ENCODE measurements at regions not wholly inside any gene's neighbourhood (a gene's known extent, or its start where the extent isn't known, plus 50 kb on each side); places are given as distances from the start of the nearest gene placed in this dataset.
"Not testable (repeated sequence)": the region's sequence is repeated elsewhere in the genome, so short reads cannot be mapped to it uniquely, and the experiment has no call there.

DNA sequence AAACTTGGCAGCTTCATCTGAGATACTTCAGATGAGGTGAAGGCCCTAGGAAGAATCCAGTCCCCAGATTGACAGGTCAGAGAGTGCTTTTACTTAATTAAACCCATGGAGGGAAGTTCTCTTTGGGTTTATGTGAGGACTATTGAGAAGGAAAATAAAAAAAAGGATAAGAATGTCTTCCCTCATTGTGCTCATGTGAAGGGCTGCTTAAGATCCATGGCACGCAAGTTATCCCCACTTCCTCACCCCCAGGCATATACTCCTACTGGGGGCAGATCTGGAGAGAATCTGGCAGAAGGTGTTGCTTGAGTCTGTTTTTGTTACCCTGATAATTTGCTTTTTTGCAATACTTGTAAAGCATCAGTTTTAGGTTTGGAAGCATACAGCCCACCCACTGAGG, 322.9 kb upstream of the TFAP2D start:
- no peak for DNase-seq (ENCODE audit: low spot score)
- Mint-ChIP-seq H3K4me3 (ENCODE audit: unreplicated experiment) (no peak overlapping the region), H3K27me3 (ENCODE audit: unreplicated experiment) (no peaks in the 10 kb centered on the region), H3K4me1 (ENCODE audit: unreplicated experiment) (no peaks in the 10 kb centered on the region), H3K36me3 (ENCODE audit: low read depth, unreplicated experiment) (no peaks in the 10 kb centered on the region), H3K27ac (ENCODE audit: unreplicated experiment) (no peak overlapping the region), H3K9me3 (ENCODE audit: unreplicated experiment) (no peaks in the 10 kb centered on the region)
- TF ChIP-seq, protein P1, sequence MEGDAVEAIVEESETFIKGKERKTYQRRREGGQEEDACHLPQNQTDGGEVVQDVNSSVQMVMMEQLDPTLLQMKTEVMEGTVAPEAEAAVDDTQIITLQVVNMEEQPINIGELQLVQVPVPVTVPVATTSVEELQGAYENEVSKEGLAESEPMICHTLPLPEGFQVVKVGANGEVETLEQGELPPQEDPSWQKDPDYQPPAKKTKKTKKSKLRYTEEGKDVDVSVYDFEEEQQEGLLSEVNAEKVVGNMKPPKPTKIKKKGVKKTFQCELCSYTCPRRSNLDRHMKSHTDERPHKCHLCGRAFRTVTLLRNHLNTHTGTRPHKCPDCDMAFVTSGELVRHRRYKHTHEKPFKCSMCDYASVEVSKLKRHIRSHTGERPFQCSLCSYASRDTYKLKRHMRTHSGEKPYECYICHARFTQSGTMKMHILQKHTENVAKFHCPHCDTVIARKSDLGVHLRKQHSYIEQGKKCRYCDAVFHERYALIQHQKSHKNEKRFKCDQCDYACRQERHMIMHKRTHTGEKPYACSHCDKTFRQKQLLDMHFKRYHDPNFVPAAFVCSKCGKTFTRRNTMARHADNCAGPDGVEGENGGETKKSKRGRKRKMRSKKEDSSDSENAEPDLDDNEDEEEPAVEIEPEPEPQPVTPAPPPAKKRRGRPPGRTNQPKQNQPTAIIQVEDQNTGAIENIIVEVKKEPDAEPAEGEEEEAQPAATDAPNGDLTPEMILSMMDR (IDR thresholded peaks at IDR 0.05; ENCODE audit: unreplicated experiment), result no peak

- H3K36me3 Mint-ChIP-seq (ENCODE audit: low read depth, unreplicated experiment); H3K9me3 Mint-ChIP-seq (ENCODE audit: unreplicated experiment); H3K4me3 Mint-ChIP-seq (ENCODE audit: unreplicated experiment); H3K27me3 Mint-ChIP-seq (ENCODE audit: unreplicated experiment); DNase-seq (ENCODE audit: low spot score); H3K27ac Mint-ChIP-seq (ENCODE audit: unreplicated experiment); H3K4me1 Mint-ChIP-seq (ENCODE audit: unreplicated experiment): not testable (repeated sequence)
These were observed 319.2 kb upstream of the TFAP2D start for GRCh38 chr6:50394139-50394538.

- Mint-ChIP-seq H3K36me3 (ENCODE audit: low read depth, unreplicated experiment) (no peaks in the 10 kb centered on the region), H3K4me3 (ENCODE audit: unreplicated experiment) (no peak overlapping the region), H3K27ac (ENCODE audit: unreplicated experiment) (no peak overlapping the region), H3K4me1 (ENCODE audit: unreplicated experiment) (no peaks in the 10 kb centered on the region), H3K9me3 (ENCODE audit: unreplicated experiment) (no peaks in the 10 kb centered on the region), H3K27me3 (ENCODE audit: unreplicated experiment) (no peaks in the 10 kb centered on the region)
- TF ChIP-seq, protein P1 (IDR thresholded peaks at IDR 0.05; ENCODE audit: unreplicated experiment), result no peak
- DNase-seq (ENCODE audit: low spot score), result no peak
These were observed 308.7 kb upstream of the TFAP2D start for GRCh38 chr6:50404643-50405042.

GRCh38 chr6:50410579-50410978, 302.7 kb upstream of the TFAP2D start:
- TF ChIP-seq, protein P1 (IDR thresholded peaks at IDR 0.05; ENCODE audit: unreplicated experiment), result no peak
- no peak overlapping the region for H3K27ac Mint-ChIP-seq (ENCODE audit: unreplicated experiment)
- H3K4me1 Mint-ChIP-seq (ENCODE audit: unreplicated experiment), result no peaks in the 10 kb centered on the region
- H3K36me3 Mint-ChIP-seq (ENCODE audit: low read depth, unreplicated experiment), result no peaks in the 10 kb centered on the region
- peaks cover 2% of the 10 kb centered on the region for H3K27me3 Mint-ChIP-seq (ENCODE audit: unreplicated experiment)
- H3K4me3 Mint-ChIP-seq (ENCODE audit: unreplicated experiment), result no peak overlapping the region
- DNase-seq (ENCODE audit: low spot score), result no peak
- H3K9me3 Mint-ChIP-seq (ENCODE audit: unreplicated experiment), result no peaks in the 10 kb centered on the region

DNA sequence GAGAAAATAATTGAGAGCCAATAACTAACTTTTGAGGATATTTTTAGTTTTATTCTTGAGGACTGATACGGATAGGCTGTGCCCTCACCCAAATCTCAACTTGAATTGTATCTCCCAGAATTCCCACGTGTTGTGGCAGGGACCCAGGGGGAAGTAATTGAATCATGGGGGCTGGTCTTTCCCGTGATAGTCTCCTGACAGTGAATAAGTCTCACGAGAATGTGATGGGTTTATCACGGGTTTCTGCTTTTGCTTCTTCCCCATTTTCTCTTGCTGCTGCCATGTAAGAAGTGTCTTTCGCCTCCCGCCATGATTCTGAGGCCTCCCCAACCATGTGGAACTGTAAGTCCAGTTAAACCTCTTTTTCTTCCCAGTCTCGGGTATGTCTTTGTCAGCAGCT, 292.3 kb upstream of the TFAP2D start:
- H3K4me3 Mint-ChIP-seq (ENCODE audit: unreplicated experiment); H3K9me3 Mint-ChIP-seq (ENCODE audit: unreplicated experiment); H3K4me1 Mint-ChIP-seq (ENCODE audit: unreplicated experiment); H3K27ac Mint-ChIP-seq (ENCODE audit: unreplicated experiment); H3K36me3 Mint-ChIP-seq (ENCODE audit: low read depth, unreplicated experiment); DNase-seq (ENCODE audit: low spot score); H3K27me3 Mint-ChIP-seq (ENCODE audit: unreplicated experiment): not testable (repeated sequence)

- Mint-ChIP-seq H3K4me3 (ENCODE audit: unreplicated experiment) (no peak overlapping the region), H3K27ac (ENCODE audit: unreplicated experiment) (no peak overlapping the region), H3K9me3 (ENCODE audit: unreplicated experiment) (no peaks in the 10 kb centered on the region), H3K4me1 (ENCODE audit: unreplicated experiment) (no peaks in the 10 kb centered on the region), H3K36me3 (ENCODE audit: low read depth, unreplicated experiment) (no peaks in the 10 kb centered on the region), H3K27me3 (ENCODE audit: unreplicated experiment) (no peaks in the 10 kb centered on the region)
- TF ChIP-seq, protein P1 (IDR thresholded peaks at IDR 0.05; ENCODE audit: unreplicated experiment), result no peak
- no peak for DNase-seq (ENCODE audit: low spot score)
These were observed 286.1 kb upstream of the TFAP2D start for GRCh38 chr6:50427267-50427666.

All from endothelial cell (in vitro differentiated cells).